Activated B cell treated with CpG ODN at 0.5 μM for 24 hours (primary cell): ENCODE measurements at regions not wholly inside any gene's neighbourhood (a gene's known extent, or its start where the extent isn't known, plus 50 kb on each side); places are given as distances from the start of the nearest gene placed in this dataset.

ENCODE experiments used
- ATAC-seq: fragments of 200-7000 bp; cut with Tn5 transposase; one replicate; pipeline ENCODE4 v1.10.0; 2021; ENCODE audit warnings: low read depth, mild to moderate bottlenecking, moderate library complexity
- CTCF ChIA-PET: fragments of 350-600 bp; sonication (Branson Sonifier 250); formaldehyde crosslinking; loops from one replicate; lab custom pipeline; 2021; ENCODE audit warnings: antibody characterized with exemption; lab: Charles Lee
- POLR2A ChIA-PET: fragments of 350-600 bp; sonication (Branson Sonifier 250); formaldehyde crosslinking; loops from one replicate; lab custom pipeline; 2021; ENCODE audit warnings: antibody characterized with exemption; lab: Charles Lee
- DNase-seq: peaks from one replicate; pipeline ENCODE4 v3.0.0; 2022
- H3K27ac Mint-ChIP-seq: one replicate; pipeline ENCODE4 v1.8.0; 2020; ENCODE audit warnings: mixed read lengths
- H3K27me3 Mint-ChIP-seq: one replicate; pipeline ENCODE4 v1.8.0; 2021; ENCODE audit warnings: mixed read lengths
- H3K36me3 Mint-ChIP-seq: one replicate; pipeline ENCODE4 v1.8.0; 2021; ENCODE audit warnings: low read depth, mixed read lengths
- H3K4me1 Mint-ChIP-seq: one replicate; pipeline ENCODE4 v1.8.0; 2021; ENCODE audit warnings: mixed read lengths
- H3K4me3 Mint-ChIP-seq: one replicate; pipeline ENCODE4 v1.8.0; 2020; ENCODE audit warnings: mild to moderate bottlenecking, mixed read lengths
- H3K9me3 Mint-ChIP-seq: one replicate; pipeline ENCODE4 v1.8.0; 2020; ENCODE audit warnings: mixed read lengths
- CTCF ChIP-seq: fragments of 200-600 bp; IDR thresholded peaks from one replicate; pipeline ENCODE4 v1.8.0; 2022; ENCODE audit warnings: antibody characterized with exemption, mild to moderate bottlenecking
- intact Hi-C: fragments of 100-400 bp; cut with micrococcal nuclease; formaldehyde crosslinking; loops from one replicate; pipeline ENCODE4 v1.15.1; 2024

DNA sequence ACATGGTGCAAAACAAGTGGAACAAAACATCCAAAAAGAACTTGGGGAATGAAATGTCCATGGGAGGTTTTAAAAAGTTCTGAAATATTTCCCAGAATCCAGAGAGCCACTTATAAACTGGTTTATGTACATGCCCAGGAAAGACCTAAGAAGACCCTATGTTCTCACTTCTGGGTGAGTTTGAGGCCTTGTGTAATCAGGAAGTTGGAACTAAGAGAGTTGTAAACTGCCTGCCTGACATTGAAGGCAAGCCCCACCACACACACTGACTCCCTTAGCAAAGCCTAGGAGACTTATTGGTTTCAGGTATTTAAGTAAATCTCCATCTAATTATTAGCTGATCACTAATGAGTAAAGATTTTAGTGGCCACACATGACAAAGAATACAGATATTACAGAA, 142.5 kb downstream of the LRIG3 start:
- Mint-ChIP-seq H3K36me3 (no peaks in the 10 kb centered on the region), H3K27ac (no peak overlapping the region), H3K4me1 (no peaks in the 10 kb centered on the region), H3K4me3 (no peak overlapping the region), H3K27me3 (no peaks in the 10 kb centered on the region), H3K9me3 (peaks cover 4% of the 10 kb centered on the region)
- intact Hi-C loops = no loop called here
- DNase-seq (no peak), ATAC-seq (no peak)
- CTCF ChIA-PET = no interaction called here
- no peak for TF ChIP-seq CTCF
- POLR2A ChIA-PET = no interaction called here

- ATAC-seq = no peak
- Mint-ChIP-seq H3K27ac (no peak overlapping the region), H3K4me3 (no peak overlapping the region), H3K4me1 (no peaks in the 10 kb centered on the region), H3K27me3 (no peaks in the 10 kb centered on the region), H3K36me3 (no peaks in the 10 kb centered on the region), H3K9me3 (peaks cover 4% of the 10 kb centered on the region)
- TF ChIP-seq CTCF = no peak
- POLR2A ChIA-PET = no interaction called here
- CTCF ChIA-PET = no interaction called here
- intact Hi-C loops = no loop called here
- DNase-seq = no peak
These were observed 138.7 kb downstream of the LRIG3 start for GRCh38 chr12:58781609-58782008.

- H3K36me3 Mint-ChIP-seq = no peaks in the 10 kb centered on the region
- H3K27me3 Mint-ChIP-seq = no peaks in the 10 kb centered on the region
- POLR2A ChIA-PET = no interaction called here
- H3K9me3 Mint-ChIP-seq = peaks cover 4% of the 10 kb centered on the region
- H3K4me1 Mint-ChIP-seq = no peaks in the 10 kb centered on the region
- no peak for TF ChIP-seq CTCF
- no peak for DNase-seq
- CTCF ChIA-PET = no interaction called here
- intact Hi-C loops = no loop called here
- no peak overlapping the region for H3K4me3 Mint-ChIP-seq
- ATAC-seq = no peak
- no peak overlapping the region for H3K27ac Mint-ChIP-seq
These were observed 133.1 kb downstream of the LRIG3 start for GRCh38 chr12:58787021-58787760.

DNA sequence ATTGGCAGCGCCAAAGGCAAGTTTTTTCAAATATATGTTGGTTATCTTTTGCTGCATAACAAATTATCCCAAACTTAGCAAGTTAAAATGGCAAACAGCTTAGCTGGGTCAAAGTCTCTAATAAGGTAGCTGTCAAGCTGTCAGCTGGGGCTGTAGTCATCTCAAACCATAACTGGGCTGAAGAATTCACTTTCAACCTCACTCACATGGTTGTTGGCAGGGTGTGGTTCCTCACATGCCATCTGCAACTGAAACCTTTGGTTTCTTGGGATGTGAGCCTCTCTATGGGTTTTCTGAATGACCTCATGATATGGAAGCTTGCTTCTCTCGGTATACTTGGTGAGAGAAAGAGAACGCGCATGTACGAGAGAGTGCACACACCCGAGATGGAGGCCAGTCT, 125.4 kb downstream of the LRIG3 start:
- ATAC-seq (no peak), DNase-seq (no peak)
- Mint-ChIP-seq H3K36me3 (no peaks in the 10 kb centered on the region), H3K27me3 (no peaks in the 10 kb centered on the region), H3K4me3 (no peak overlapping the region), H3K4me1 (no peaks in the 10 kb centered on the region), H3K27ac (no peak overlapping the region), H3K9me3 (peaks cover 2% of the 10 kb centered on the region)
- intact Hi-C loops = no loop called here
- POLR2A ChIA-PET = no interaction called here
- CTCF ChIA-PET = no interaction called here
- TF ChIP-seq CTCF = no peak

GRCh38 chr12:58795825-58796224, 124.5 kb downstream of the LRIG3 start:
- ChIA-PET POLR2A (no interaction called here), CTCF (no interaction called here)
- Mint-ChIP-seq H3K4me1 (no peaks in the 10 kb centered on the region), H3K36me3 (no peaks in the 10 kb centered on the region), H3K9me3 (peaks cover 2% of the 10 kb centered on the region), H3K27me3 (no peaks in the 10 kb centered on the region), H3K27ac (no peak overlapping the region), H3K4me3 (no peak overlapping the region)
- no peak for TF ChIP-seq CTCF
- ATAC-seq (no peak), DNase-seq (no peak)
- intact Hi-C loops = no loop called here
